HepG2 (cell line): ENCODE measurements at regions not wholly inside any gene's neighbourhood (a gene's known extent, or its start where the extent isn't known, plus 50 kb on each side); places are given as distances from the start of the nearest gene placed in this dataset.

ENCODE experiments used
- ARID3A ChIP-seq: IDR thresholded peaks from 2 replicates; pipeline ENCODE4 v1.6.1; 2012; ENCODE audit warnings: low read depth, low read length, improper control_type of control experiment
- ARID5B ChIP-seq: IDR thresholded peaks from 2 replicates; pipeline ENCODE4 v1.4.0; 2020; ENCODE audit warnings: mild to moderate bottlenecking, missing genetic modification reagents
- IKZF4 ChIP-seq: sonication (generic); formaldehyde crosslinking; IDR thresholded peaks from 2 replicates; pipeline ENCODE4 v1.5.1; 2020; ENCODE audit warnings: borderline replicate concordance, mild to moderate bottlenecking, low read depth, missing genetic modification reagents; ENCODE audit errors: not compliant biosample characterization
- NFIC ChIP-seq: IDR thresholded peaks from 2 replicates; pipeline ENCODE4 v1.6.1; 2012; ENCODE audit warnings: mild to moderate bottlenecking, low read length, inconsistent platforms
- NR2C2 ChIP-seq: sonication (generic); formaldehyde crosslinking; IDR thresholded peaks from 2 replicates; pipeline ENCODE4 v1.4.0; 2020; ENCODE audit warnings: missing genetic modification reagents, mild to moderate bottlenecking, moderate library complexity, borderline replicate concordance
- NR2F1 ChIP-seq, 2 experiments: fragments of 450-650 bp in 1 of 2; formaldehyde crosslinking in 1 of 2; IDR thresholded peaks; 2 replicates each; pipeline versions ENCODE4 v1.5.0 to v1.6.1; 2016 to 2020; ENCODE audit warnings: mild to moderate bottlenecking in 1 of 2, missing compliant biosample characterization in 1 of 2, missing genetic modification reagents in 1 of 2, moderate library complexity in 1 of 2
- ZMAT3 ChIP-seq: sonication (generic); formaldehyde crosslinking; conservative IDR thresholded peaks from 2 replicates; pipeline ENCODE4 v1.7.0; 2021; ENCODE audit warnings: missing genetic modification reagents
- ZNF335 ChIP-seq: sonication (generic); formaldehyde crosslinking; IDR thresholded peaks from 2 replicates; pipeline ENCODE4 v1.4.0; 2020; ENCODE audit warnings: missing genetic modification reagents
- ZNF772 ChIP-seq: sonication (generic); formaldehyde crosslinking; IDR thresholded peaks from 2 replicates; pipeline ENCODE4 v1.5.0; 2020; ENCODE audit warnings: mild to moderate bottlenecking, missing genetic modification reagents
- TF ChIP-seq, protein P1 (sequence below): IDR thresholded peaks from 2 replicates; pipeline ENCODE4 v1.6.1; 2016; ENCODE audit warnings: low read depth
- TF ChIP-seq, protein P2 (sequence below): sonication (generic); formaldehyde crosslinking; IDR thresholded peaks from 2 replicates; pipeline ENCODE4 v1.4.0; 2020; ENCODE audit warnings: missing genetic modification reagents
- TF ChIP-seq, protein P3 (sequence below): sonication (generic); formaldehyde crosslinking; conservative IDR thresholded peaks from 2 replicates; pipeline ENCODE4 v1.4.0; 2020; ENCODE audit warnings: mild to moderate bottlenecking, missing genetic modification reagents, moderate library complexity
- TF ChIP-seq, protein P4 (sequence below): sonication (generic); formaldehyde crosslinking; IDR thresholded peaks from 2 replicates; pipeline ENCODE4 v1.5.0; 2020; ENCODE audit warnings: mild to moderate bottlenecking, missing genetic modification reagents

DNA sequence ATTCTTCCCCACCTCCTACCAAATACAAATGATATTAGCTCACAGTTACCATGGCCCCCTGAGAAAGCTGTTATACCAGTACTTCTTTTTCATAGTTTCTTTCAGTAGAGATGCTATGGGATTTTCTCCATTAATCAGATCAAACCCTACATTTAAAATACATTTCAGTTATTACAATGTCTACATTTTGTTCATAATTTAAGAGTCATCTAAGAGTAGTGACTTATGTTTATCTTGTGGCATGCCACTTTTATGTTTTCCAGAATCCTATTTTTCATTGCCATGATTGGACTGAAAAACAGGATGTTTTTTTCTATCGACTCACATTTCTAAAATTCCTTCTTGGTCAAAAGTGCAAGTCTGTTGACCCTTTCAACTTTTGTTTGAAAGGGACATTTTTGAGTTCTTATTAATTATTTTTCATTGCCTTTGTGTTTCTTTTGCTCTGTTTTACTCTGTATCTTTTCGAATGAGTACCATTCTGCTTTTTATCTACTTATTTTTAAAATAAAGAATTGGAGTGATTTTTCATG, 77.4 kb upstream of the ANXA1 start (continued):
- TF ChIP-seq NR2F1 (CRISPR knock-in tag; IDR thresholded peaks at IDR 0.05) (peak in 1 of 2 experiments; percentile 70; a peak in 2 of 4 replicates), ARID5B (CRISPR knock-in tag) (peak; percentile 27), ZNF772 (CRISPR knock-in tag) (no peak), IKZF4 (CRISPR knock-in tag) (no peak), NFIC (peak; percentile 62; the same call in 1 of the 2 replicates), ARID3A (0 out of 2 replicates have a peak, but pooled peaks have one; percentile 23), ZNF335 (CRISPR knock-in tag) (no peak), NR2C2 (no peak), ZMAT3 (CRISPR knock-in tag) (no peak)
- TF ChIP-seq, protein P1, sequence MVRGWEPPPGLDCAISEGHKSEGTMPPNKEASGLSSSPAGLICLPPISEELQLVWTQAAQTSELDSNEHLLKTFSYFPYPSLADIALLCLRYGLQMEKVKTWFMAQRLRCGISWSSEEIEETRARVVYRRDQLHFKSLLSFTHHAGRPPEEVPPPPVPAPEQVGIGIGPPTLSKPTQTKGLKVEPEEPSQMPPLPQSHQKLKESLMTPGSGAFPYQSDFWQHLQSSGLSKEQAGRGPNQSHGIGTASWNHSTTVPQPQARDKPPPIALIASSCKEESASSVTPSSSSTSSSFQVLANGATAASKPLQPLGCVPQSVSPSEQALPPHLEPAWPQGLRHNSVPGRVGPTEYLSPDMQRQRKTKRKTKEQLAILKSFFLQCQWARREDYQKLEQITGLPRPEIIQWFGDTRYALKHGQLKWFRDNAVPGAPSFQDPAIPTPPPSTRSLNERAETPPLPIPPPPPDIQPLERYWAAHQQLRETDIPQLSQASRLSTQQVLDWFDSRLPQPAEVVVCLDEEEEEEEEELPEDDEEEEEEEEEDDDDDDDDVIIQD (CRISPR knock-in tag) = peak; percentile 24; the same call in 1 of the 2 replicates
- TF ChIP-seq, protein P2, sequence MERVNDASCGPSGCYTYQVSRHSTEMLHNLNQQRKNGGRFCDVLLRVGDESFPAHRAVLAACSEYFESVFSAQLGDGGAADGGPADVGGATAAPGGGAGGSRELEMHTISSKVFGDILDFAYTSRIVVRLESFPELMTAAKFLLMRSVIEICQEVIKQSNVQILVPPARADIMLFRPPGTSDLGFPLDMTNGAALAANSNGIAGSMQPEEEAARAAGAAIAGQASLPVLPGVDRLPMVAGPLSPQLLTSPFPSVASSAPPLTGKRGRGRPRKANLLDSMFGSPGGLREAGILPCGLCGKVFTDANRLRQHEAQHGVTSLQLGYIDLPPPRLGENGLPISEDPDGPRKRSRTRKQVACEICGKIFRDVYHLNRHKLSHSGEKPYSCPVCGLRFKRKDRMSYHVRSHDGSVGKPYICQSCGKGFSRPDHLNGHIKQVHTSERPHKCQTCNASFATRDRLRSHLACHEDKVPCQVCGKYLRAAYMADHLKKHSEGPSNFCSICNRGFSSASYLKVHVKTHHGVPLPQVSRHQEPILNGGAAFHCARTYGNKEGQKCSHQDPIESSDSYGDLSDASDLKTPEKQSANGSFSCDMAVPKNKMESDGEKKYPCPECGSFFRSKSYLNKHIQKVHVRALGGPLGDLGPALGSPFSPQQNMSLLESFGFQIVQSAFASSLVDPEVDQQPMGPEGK (CRISPR knock-in tag) = no peak
- TF ChIP-seq, protein P3, sequence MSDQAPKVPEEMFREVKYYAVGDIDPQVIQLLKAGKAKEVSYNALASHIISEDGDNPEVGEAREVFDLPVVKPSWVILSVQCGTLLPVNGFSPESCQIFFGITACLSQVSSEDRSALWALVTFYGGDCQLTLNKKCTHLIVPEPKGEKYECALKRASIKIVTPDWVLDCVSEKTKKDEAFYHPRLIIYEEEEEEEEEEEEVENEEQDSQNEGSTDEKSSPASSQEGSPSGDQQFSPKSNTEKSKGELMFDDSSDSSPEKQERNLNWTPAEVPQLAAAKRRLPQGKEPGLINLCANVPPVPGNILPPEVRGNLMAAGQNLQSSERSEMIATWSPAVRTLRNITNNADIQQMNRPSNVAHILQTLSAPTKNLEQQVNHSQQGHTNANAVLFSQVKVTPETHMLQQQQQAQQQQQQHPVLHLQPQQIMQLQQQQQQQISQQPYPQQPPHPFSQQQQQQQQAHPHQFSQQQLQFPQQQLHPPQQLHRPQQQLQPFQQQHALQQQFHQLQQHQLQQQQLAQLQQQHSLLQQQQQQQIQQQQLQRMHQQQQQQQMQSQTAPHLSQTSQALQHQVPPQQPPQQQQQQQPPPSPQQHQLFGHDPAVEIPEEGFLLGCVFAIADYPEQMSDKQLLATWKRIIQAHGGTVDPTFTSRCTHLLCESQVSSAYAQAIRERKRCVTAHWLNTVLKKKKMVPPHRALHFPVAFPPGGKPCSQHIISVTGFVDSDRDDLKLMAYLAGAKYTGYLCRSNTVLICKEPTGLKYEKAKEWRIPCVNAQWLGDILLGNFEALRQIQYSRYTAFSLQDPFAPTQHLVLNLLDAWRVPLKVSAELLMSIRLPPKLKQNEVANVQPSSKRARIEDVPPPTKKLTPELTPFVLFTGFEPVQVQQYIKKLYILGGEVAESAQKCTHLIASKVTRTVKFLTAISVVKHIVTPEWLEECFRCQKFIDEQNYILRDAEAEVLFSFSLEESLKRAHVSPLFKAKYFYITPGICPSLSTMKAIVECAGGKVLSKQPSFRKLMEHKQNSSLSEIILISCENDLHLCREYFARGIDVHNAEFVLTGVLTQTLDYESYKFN (CRISPR knock-in tag) = peak; percentile 68
- TF ChIP-seq, protein P4, sequence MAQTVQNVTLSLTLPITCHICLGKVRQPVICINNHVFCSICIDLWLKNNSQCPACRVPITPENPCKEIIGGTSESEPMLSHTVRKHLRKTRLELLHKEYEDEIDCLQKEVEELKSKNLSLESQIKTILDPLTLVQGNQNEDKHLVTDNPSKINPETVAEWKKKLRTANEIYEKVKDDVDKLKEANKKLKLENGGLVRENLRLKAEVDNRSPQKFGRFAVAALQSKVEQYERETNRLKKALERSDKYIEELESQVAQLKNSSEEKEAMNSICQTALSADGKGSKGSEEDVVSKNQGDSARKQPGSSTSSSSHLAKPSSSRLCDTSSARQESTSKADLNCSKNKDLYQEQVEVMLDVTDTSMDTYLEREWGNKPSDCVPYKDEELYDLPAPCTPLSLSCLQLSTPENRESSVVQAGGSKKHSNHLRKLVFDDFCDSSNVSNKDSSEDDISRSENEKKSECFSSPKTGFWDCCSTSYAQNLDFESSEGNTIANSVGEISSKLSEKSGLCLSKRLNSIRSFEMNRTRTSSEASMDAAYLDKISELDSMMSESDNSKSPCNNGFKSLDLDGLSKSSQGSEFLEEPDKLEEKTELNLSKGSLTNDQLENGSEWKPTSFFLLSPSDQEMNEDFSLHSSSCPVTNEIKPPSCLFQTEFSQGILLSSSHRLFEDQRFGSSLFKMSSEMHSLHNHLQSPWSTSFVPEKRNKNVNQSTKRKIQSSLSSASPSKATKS = no peak
